Activated naive CD8-positive, alpha-beta T cell treated with anti-CD3 and anti-CD28 coated beads, Interleukin-2, amount 10 ng/mL, durations not matched to agents 7 days and 5 days (primary cell): ENCODE measurements at regions not wholly inside any gene's neighbourhood (a gene's known extent, or its start where the extent isn't known, plus 50 kb on each side); places are given as distances from the start of the nearest gene placed in this dataset.

Source experiments
- ATAC-seq: fragments of 150-1000 bp; cut with Tn5 transposase; one replicate; pipeline ENCODE4 v1.10.0; 2021; ENCODE audit warnings: low read depth, moderate library complexity
- POLR2A ChIA-PET: fragments of 350-600 bp; sonication (Branson Sonifier 250); formaldehyde crosslinking; loops from one replicate; lab custom pipeline; 2021; ENCODE audit warnings: antibody characterized with exemption; lab: Charles Lee
- DNase-seq: peaks from one replicate; pipeline ENCODE4 v3.0.0; 2021
- H3K27ac Mint-ChIP-seq: one replicate; pipeline ENCODE4 v1.8.0; 2022; ENCODE audit warnings: mild to moderate bottlenecking, mixed read lengths
- H3K27me3 Mint-ChIP-seq: one replicate; pipeline ENCODE4 v1.8.0; 2022; ENCODE audit warnings: mild to moderate bottlenecking, moderate library complexity, mixed read lengths
- H3K36me3 Mint-ChIP-seq: one replicate; pipeline ENCODE4 v1.8.0; 2021; ENCODE audit warnings: mild to moderate bottlenecking, mixed read lengths
- H3K4me1 Mint-ChIP-seq: one replicate; pipeline ENCODE4 v1.8.0; 2021; ENCODE audit warnings: mixed read lengths
- H3K4me3 Mint-ChIP-seq: one replicate; pipeline ENCODE4 v1.8.0; 2022; ENCODE audit warnings: mild to moderate bottlenecking, moderate library complexity, mixed read lengths
- H3K9me3 Mint-ChIP-seq: one replicate; pipeline ENCODE4 v1.8.0; 2021; ENCODE audit warnings: mixed read lengths

GRCh38 chr6:77063494-77063893 lies 399.8 kb downstream of the HTR1B start:
- Mint-ChIP-seq H3K27ac (no peak overlapping the region), H3K4me3 (no peak overlapping the region), H3K9me3 (peaks cover 3% of the 10 kb centered on the region), H3K36me3 (no peaks in the 10 kb centered on the region), H3K27me3 (no peaks in the 10 kb centered on the region), H3K4me1 (no peaks in the 10 kb centered on the region)
- ATAC-seq = no peak
- DNase-seq = no peak
- POLR2A ChIA-PET = no interaction called here

- H3K4me3 Mint-ChIP-seq = no peak overlapping the region
- no peaks in the 10 kb centered on the region for H3K36me3 Mint-ChIP-seq
- ATAC-seq (no peak), DNase-seq (no peak)
- peaks cover 11% of the 10 kb centered on the region for H3K9me3 Mint-ChIP-seq
- no peak overlapping the region for H3K27ac Mint-ChIP-seq
- H3K27me3 Mint-ChIP-seq = no peaks in the 10 kb centered on the region
- H3K4me1 Mint-ChIP-seq = no peaks in the 10 kb centered on the region
- POLR2A ChIA-PET = no interaction called here
Measured at GRCh38 chr6:77055711-77056110, 407.6 kb downstream of the HTR1B start.

GRCh38 chr6:77040568-77041195 lies 422.6 kb downstream of the HTR1B start:
- no peak for ATAC-seq
- Mint-ChIP-seq H3K4me3 (no peak overlapping the region), H3K36me3 (no peaks in the 10 kb centered on the region), H3K9me3 (peaks cover 13% of the 10 kb centered on the region), H3K27ac (no peak overlapping the region), H3K4me1 (no peaks in the 10 kb centered on the region), H3K27me3 (no peaks in the 10 kb centered on the region)
- no peak for DNase-seq
- POLR2A ChIA-PET = no interaction called here

GRCh38 chr6:77038807-77039206 lies 424.5 kb downstream of the HTR1B start:
- Mint-ChIP-seq H3K27me3 (no peaks in the 10 kb centered on the region), H3K36me3 (no peaks in the 10 kb centered on the region), H3K27ac (no peak overlapping the region), H3K9me3 (peaks cover 12% of the 10 kb centered on the region), H3K4me1 (no peaks in the 10 kb centered on the region), H3K4me3 (no peak overlapping the region)
- ATAC-seq = no peak
- POLR2A ChIA-PET = no interaction called here
- no peak for DNase-seq

- ATAC-seq = no peak
- Mint-ChIP-seq H3K36me3 (no peaks in the 10 kb centered on the region), H3K27ac (no peak overlapping the region), H3K4me1 (no peaks in the 10 kb centered on the region), H3K4me3 (no peak overlapping the region), H3K9me3 (peaks cover 11% of the 10 kb centered on the region), H3K27me3 (no peaks in the 10 kb centered on the region)
- POLR2A ChIA-PET = no interaction called here
- DNase-seq = no peak
Measured at GRCh38 chr6:77037439-77037838, 425.9 kb downstream of the HTR1B start.

DNA sequence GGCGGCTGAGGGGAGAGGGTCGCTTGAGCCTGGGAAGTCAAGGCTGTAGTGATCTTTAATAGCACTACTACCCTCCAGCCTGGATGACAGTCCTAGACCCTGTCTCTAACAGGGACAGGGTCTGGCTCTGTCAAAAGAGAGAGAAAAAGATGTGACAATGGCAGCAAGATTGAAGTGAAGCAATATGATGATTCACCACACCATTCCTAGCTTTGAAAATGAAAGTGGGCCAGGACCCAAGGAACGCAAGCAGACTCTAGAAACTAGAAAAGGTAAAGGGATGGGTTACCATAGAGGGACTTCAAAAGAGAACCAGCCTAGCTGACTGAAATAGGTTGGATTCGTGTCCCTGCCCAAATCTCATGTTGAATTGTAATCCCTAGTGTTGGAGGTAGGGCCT lies 426.9 kb downstream of the HTR1B start:
- H3K4me3 Mint-ChIP-seq = no peak overlapping the region
- no peaks in the 10 kb centered on the region for H3K4me1 Mint-ChIP-seq
- ATAC-seq = no peak
- POLR2A ChIA-PET = no interaction called here
- DNase-seq = no peak
- H3K27ac Mint-ChIP-seq = no peak overlapping the region
- H3K9me3 Mint-ChIP-seq = peaks cover 13% of the 10 kb centered on the region
- H3K27me3 Mint-ChIP-seq = no peaks in the 10 kb centered on the region
- H3K36me3 Mint-ChIP-seq = no peaks in the 10 kb centered on the region

DNA sequence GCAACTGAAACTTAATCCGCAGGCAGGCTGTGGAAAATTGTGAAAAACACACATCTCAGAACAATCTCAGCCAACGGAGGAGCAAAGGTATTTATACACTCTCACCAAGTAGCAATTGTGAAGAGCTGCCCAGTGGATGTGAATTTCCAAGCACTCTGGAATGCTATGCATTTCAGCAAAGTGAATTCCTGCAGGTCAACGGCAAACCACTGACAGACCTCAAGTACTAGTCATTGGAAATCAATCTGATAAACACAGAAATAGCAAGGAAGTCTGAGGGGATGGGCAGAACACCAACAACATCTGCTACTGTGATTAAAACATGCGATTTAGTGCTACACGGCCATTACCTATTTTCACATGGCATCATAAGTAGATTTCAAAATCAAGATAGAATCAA lies 429.1 kb downstream of the HTR1B start:
- Mint-ChIP-seq H3K4me3 (no peak overlapping the region), H3K9me3 (peaks cover 15% of the 10 kb centered on the region), H3K27me3 (no peaks in the 10 kb centered on the region), H3K27ac (no peak overlapping the region), H3K4me1 (no peaks in the 10 kb centered on the region), H3K36me3 (no peaks in the 10 kb centered on the region)
- POLR2A ChIA-PET = no interaction called here
- no peak for DNase-seq
- ATAC-seq = no peak

DNA sequence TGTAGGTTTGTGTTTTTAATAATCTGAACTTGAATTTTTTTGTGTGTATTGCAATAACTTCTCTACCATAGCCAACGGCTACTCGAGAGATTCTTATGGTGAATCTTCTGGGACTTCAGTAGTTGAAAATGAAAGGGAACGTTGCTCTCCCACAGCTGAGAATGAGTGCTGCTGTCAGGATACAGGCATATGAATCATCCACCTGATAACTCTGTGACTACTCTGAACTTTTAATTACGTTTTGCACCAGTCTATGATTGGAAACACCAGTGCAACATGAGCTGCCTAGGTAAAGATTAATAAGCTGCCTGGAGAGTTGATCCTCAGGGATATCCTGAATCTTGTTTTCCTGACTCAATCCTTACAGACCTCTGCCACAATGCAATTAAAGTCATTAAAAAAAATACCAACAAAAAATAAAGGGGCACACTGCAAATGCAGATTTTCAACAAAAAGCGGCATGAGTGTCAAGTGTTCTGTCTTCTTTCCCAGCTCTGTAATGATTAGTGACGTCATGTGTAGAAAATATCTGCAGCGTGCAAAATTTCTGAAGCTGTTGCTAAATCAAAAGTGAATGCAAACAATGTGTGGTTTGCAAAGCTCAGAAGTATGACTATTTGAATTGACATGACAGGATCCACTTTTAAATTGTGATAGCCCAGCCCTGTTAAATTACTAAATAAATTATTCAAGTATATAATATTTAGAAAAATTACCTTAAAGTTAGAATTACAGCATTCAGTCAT lies 432.2 kb downstream of the HTR1B start:
- POLR2A ChIA-PET = no interaction called here

GRCh38 chr6:77026341-77026740 lies 436.9 kb downstream of the HTR1B start:
- ATAC-seq (no peak), DNase-seq (no peak)
- no peak overlapping the region for H3K27ac Mint-ChIP-seq
- H3K36me3 Mint-ChIP-seq = no peaks in the 10 kb centered on the region
- no peaks in the 10 kb centered on the region for H3K27me3 Mint-ChIP-seq
- POLR2A ChIA-PET = no interaction called here
- no peak overlapping the region for H3K4me3 Mint-ChIP-seq
- H3K9me3 Mint-ChIP-seq = peaks cover 3% of the 10 kb centered on the region
- no peaks in the 10 kb centered on the region for H3K4me1 Mint-ChIP-seq

More for the DNA sequence above, 432.2 kb downstream of the HTR1B start:
- Mint-ChIP-seq H3K27me3 (no peaks in the 10 kb centered on the region), H3K4me3 (no peak overlapping the region), H3K36me3 (no peaks in the 10 kb centered on the region), H3K9me3 (peaks cover 5% of the 10 kb centered on the region), H3K27ac (no peak overlapping the region), H3K4me1 (no peaks in the 10 kb centered on the region)
- ATAC-seq = no peak
- no peak for DNase-seq

GRCh38 chr6:77025736-77026223 lies 437.5 kb downstream of the HTR1B start:
- DNase-seq (no peak), ATAC-seq (no peak)
- no peak overlapping the region for H3K27ac Mint-ChIP-seq
- peaks cover 3% of the 10 kb centered on the region for H3K9me3 Mint-ChIP-seq
- no peaks in the 10 kb centered on the region for H3K4me1 Mint-ChIP-seq
- H3K4me3 Mint-ChIP-seq = no peak overlapping the region
- H3K27me3 Mint-ChIP-seq = no peaks in the 10 kb centered on the region
- POLR2A ChIA-PET = no interaction called here
- no peaks in the 10 kb centered on the region for H3K36me3 Mint-ChIP-seq

DNA sequence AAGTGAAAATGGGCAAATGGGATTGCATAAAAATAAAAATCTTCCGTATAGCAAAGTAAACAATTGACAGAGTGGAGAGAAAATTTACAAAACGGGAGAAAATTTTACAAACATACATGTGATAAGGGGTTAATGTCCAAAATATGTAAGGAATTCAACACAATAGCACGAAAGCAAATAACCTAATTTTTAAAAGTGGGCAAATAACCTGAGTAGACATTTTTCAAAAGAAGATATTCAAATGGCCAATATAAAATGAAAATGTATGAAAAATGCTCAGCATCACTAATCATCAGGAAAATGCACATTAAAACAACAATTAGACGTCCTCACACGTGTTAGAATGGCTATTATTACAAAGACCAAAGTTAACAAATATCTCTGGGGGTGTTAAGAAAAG lies 441.5 kb downstream of the HTR1B start:
- no peaks in the 10 kb centered on the region for H3K36me3 Mint-ChIP-seq
- POLR2A ChIA-PET = no interaction called here
- no peaks in the 10 kb centered on the region for H3K27me3 Mint-ChIP-seq
- no peak overlapping the region for H3K27ac Mint-ChIP-seq
- no peaks in the 10 kb centered on the region for H3K4me1 Mint-ChIP-seq
- DNase-seq = no peak
- no peak for ATAC-seq
- no peak overlapping the region for H3K4me3 Mint-ChIP-seq
- H3K9me3 Mint-ChIP-seq = no peaks in the 10 kb centered on the region

GRCh38 chr6:77021232-77021631 lies 442.1 kb downstream of the HTR1B start:
- no peak for ATAC-seq
- Mint-ChIP-seq H3K36me3 (no peaks in the 10 kb centered on the region), H3K9me3 (no peaks in the 10 kb centered on the region), H3K27me3 (no peaks in the 10 kb centered on the region), H3K4me3 (no peak overlapping the region), H3K27ac (no peak overlapping the region), H3K4me1 (no peaks in the 10 kb centered on the region)
- DNase-seq = no peak
- POLR2A ChIA-PET = no interaction called here

GRCh38 chr6:77019081-77019480 lies 444.2 kb downstream of the HTR1B start:
- Mint-ChIP-seq H3K27ac (no peak overlapping the region), H3K9me3 (no peaks in the 10 kb centered on the region), H3K27me3 (no peaks in the 10 kb centered on the region), H3K4me3 (no peak overlapping the region), H3K36me3 (no peaks in the 10 kb centered on the region), H3K4me1 (no peaks in the 10 kb centered on the region)
- no peak for ATAC-seq
- POLR2A ChIA-PET = no interaction called here
- DNase-seq = no peak

DNA sequence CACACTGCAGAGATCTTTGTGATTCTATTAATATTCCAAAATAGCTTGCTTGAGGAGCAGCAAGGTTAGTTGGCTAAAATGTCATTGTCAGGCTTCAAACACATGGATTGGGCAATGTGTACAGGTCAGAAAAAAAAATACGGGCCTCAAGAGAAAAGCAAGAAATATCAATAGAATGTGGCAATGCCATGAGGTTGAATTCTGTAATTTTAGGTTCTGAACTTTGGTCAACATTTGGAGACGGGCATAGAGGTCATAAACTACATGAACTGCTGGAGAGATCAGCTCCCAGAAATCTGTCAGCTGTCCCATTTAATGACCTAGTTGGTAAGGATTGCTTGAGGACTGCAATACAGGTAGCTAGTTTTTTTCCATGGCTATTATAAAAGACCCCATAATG lies 445.8 kb downstream of the HTR1B start:
- H3K4me1 Mint-ChIP-seq = no peaks in the 10 kb centered on the region
- no peaks in the 10 kb centered on the region for H3K27me3 Mint-ChIP-seq
- no peak overlapping the region for H3K4me3 Mint-ChIP-seq
- DNase-seq (no peak), ATAC-seq (no peak)
- H3K36me3 Mint-ChIP-seq = no peaks in the 10 kb centered on the region
- peaks cover 3% of the 10 kb centered on the region for H3K9me3 Mint-ChIP-seq
- H3K27ac Mint-ChIP-seq = no peak overlapping the region
- POLR2A ChIA-PET = no interaction called here
